Ectodermal cell (in vitro differentiated cells): ENCODE measurements at regions not wholly inside any gene's neighbourhood (a gene's known extent, or its start where the extent isn't known, plus 50 kb on each side); places are given as distances from the start of the nearest gene placed in this dataset.

Experiments used
- H3K27ac ChIP-seq: 2 replicates; pipeline ENCODE4 v1.7.0; 2013; ENCODE audit warnings: mild to moderate bottlenecking, low read depth, low read length; ENCODE audit not compliant: insufficient read depth, poor library complexity, severe bottlenecking
- H3K27me3 ChIP-seq: 2 replicates; pipeline ENCODE4 v1.7.0; 2013; ENCODE audit warnings: mild to moderate bottlenecking, low read length; ENCODE audit not compliant: insufficient read depth, control insufficient read depth, poor library complexity, severe bottlenecking
- H3K36me3 ChIP-seq: one replicate; pipeline ENCODE4 v1.7.0; 2013; ENCODE audit warnings: low read length; ENCODE audit not compliant: control insufficient read depth, insufficient read depth
- H3K4me1 ChIP-seq: one replicate; pipeline ENCODE4 v1.7.0; 2013; ENCODE audit warnings: low read length; ENCODE audit not compliant: control insufficient read depth, insufficient read depth
- H3K4me3 ChIP-seq: 2 replicates; pipeline ENCODE4 v1.7.0; 2013; ENCODE audit warnings: low read depth, low read length, control low read depth; ENCODE audit not compliant: insufficient read depth
- H3K9me3 ChIP-seq: 2 replicates; pipeline ENCODE4 v1.7.0; 2013; ENCODE audit warnings: mild to moderate bottlenecking, low read length, moderate library complexity; ENCODE audit not compliant: control insufficient read depth
- WGBS, 2 experiments: methylation state at CpG; one replicate each; pipeline ENCODE4 v1.1.7; 2013; ENCODE audit warnings: missing lambda C conversion rate in 2 of 2; 5-methylcytosine and 5-hydroxymethylcytosine counted together

GRCh38 chr10:78591066-78591465 lies 477.7 kb upstream of the ZMIZ1 start:
- H3K27ac ChIP-seq, result no peak overlapping the region
- no CpG with 5 or more reads among the region's 2 CpGs for WGBS, 2 experiments
- H3K27me3 ChIP-seq, result no peaks in the 10 kb centered on the region
- H3K4me1 ChIP-seq, result no peaks in the 10 kb centered on the region
- H3K9me3 ChIP-seq, result no peaks in the 10 kb centered on the region
- no peaks in the 10 kb centered on the region for H3K36me3 ChIP-seq
- H3K4me3 ChIP-seq, result no peak overlapping the region

- no peaks in the 10 kb centered on the region for H3K27me3 ChIP-seq
- no peaks in the 10 kb centered on the region for H3K4me1 ChIP-seq
- no peaks in the 10 kb centered on the region for H3K36me3 ChIP-seq
- no peaks in the 10 kb centered on the region for H3K9me3 ChIP-seq
- no peak overlapping the region for H3K27ac ChIP-seq
- 74 to 78% methylated on average over 6 of the region's 7 CpGs for WGBS, 2 experiments
- H3K4me3 ChIP-seq, result no peak overlapping the region
These were observed 474.1 kb upstream of the ZMIZ1 start for GRCh38 chr10:78594559-78595268.

DNA sequence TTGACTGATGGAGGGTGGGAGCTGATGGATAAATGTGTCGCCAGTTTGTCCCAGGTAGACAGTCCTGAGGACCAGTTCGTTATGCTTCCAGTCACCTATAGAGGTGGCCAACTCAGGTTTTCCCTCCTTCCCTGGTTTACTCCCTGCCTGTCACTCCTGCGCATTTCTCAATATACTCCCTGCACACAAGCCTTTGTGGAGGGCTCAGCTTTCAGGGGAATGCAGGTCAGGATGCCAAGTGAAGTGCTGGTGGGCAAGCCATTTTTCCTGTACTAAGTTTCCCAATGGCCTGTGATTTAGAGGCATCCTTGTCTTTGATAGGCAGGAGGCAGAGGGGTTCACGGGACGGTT lies 473.5 kb upstream of the ZMIZ1 start:
- H3K4me1 ChIP-seq, result no peaks in the 10 kb centered on the region
- no peak overlapping the region for H3K27ac ChIP-seq
- no peaks in the 10 kb centered on the region for H3K9me3 ChIP-seq
- 67 to 68% methylated on average over 5 of the region's 5 CpGs for WGBS, 2 experiments
- H3K4me3 ChIP-seq, result no peak overlapping the region
- H3K36me3 ChIP-seq, result no peaks in the 10 kb centered on the region
- no peaks in the 10 kb centered on the region for H3K27me3 ChIP-seq

DNA sequence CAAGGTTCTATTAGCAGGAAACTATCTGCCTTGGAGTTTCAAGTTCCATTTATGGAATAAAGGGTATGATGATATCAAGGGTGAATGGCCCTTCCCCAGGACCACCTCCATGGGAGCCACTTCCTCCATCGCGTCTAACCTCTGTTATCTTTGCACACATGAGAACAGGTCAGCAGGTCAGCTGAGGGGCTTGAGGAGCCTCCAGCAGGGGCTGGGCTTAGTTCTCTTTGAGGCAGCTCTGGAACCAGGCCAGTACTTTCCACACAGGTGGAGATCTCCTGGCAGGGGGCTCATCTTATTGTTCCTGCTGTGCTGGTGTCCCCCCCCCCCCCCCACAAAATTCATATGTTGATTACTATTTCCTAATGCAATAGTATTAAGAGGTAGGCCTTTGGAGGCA lies 472.2 kb upstream of the ZMIZ1 start:
- H3K27me3 ChIP-seq, result no peaks in the 10 kb centered on the region
- no peak overlapping the region for H3K4me3 ChIP-seq
- no peaks in the 10 kb centered on the region for H3K4me1 ChIP-seq
- H3K9me3 ChIP-seq, result no peaks in the 10 kb centered on the region
- WGBS, 2 experiments, result 69 to 72% methylated on average over 2 of the region's 2 CpGs
- no peak overlapping the region for H3K27ac ChIP-seq
- H3K36me3 ChIP-seq, result no peaks in the 10 kb centered on the region

GRCh38 chr10:78597796-78598555 lies 470.8 kb upstream of the ZMIZ1 start:
- no peaks in the 10 kb centered on the region for H3K27me3 ChIP-seq
- H3K36me3 ChIP-seq, result no peaks in the 10 kb centered on the region
- no peak overlapping the region for H3K27ac ChIP-seq
- no peaks in the 10 kb centered on the region for H3K4me1 ChIP-seq
- WGBS, 2 experiments, result 94 to 96% methylated on average over 11 of the region's 11 CpGs
- no peaks in the 10 kb centered on the region for H3K9me3 ChIP-seq
- H3K4me3 ChIP-seq, result no peak overlapping the region

GRCh38 chr10:78599122-78599853 lies 469.5 kb upstream of the ZMIZ1 start:
- WGBS, 2 experiments, result 95 to 99% methylated on average over 3 of the region's 3 CpGs
- H3K36me3 ChIP-seq, result no peaks in the 10 kb centered on the region
- no peaks in the 10 kb centered on the region for H3K27me3 ChIP-seq
- H3K4me3 ChIP-seq, result no peak overlapping the region
- H3K9me3 ChIP-seq, result no peaks in the 10 kb centered on the region
- no peak overlapping the region for H3K27ac ChIP-seq
- H3K4me1 ChIP-seq, result no peaks in the 10 kb centered on the region

- Histone ChIP-seq H3K9me3 (no peaks in the 10 kb centered on the region), H3K36me3 (no peaks in the 10 kb centered on the region), H3K27me3 (no peaks in the 10 kb centered on the region), H3K4me3 (no peak overlapping the region), H3K27ac (no peak overlapping the region), H3K4me1 (no peaks in the 10 kb centered on the region)
- 74 to 85% methylated on average over 5 of the region's 5 CpGs for WGBS, 2 experiments
These were observed 468.6 kb upstream of the ZMIZ1 start for GRCh38 chr10:78600121-78600665.

DNA sequence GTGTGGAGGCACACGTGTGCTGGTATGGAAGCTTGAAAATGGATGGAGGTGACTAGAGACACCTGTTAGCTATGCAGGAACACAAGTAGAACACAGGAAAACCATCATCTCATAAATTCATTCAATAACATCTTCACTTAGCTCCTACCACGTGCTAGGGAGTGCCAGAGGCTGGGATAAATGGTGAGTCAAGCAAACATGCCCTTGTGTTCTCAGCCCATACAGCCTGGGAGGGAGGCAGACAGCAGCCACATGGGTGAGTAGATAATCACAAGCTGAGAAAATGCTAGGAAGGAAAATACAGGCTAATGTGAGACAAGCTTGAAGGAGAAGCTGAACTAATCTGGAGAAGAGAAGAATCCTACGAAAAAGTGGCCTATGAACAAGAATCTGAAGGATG lies 468.0 kb upstream of the ZMIZ1 start:
- no peaks in the 10 kb centered on the region for H3K9me3 ChIP-seq
- H3K27me3 ChIP-seq, result no peaks in the 10 kb centered on the region
- H3K4me1 ChIP-seq, result no peaks in the 10 kb centered on the region
- H3K4me3 ChIP-seq, result no peak overlapping the region
- WGBS, 2 experiments, result 86 to 89% methylated on average over 3 of the region's 3 CpGs
- no peaks in the 10 kb centered on the region for H3K36me3 ChIP-seq
- H3K27ac ChIP-seq, result no peak overlapping the region

DNA sequence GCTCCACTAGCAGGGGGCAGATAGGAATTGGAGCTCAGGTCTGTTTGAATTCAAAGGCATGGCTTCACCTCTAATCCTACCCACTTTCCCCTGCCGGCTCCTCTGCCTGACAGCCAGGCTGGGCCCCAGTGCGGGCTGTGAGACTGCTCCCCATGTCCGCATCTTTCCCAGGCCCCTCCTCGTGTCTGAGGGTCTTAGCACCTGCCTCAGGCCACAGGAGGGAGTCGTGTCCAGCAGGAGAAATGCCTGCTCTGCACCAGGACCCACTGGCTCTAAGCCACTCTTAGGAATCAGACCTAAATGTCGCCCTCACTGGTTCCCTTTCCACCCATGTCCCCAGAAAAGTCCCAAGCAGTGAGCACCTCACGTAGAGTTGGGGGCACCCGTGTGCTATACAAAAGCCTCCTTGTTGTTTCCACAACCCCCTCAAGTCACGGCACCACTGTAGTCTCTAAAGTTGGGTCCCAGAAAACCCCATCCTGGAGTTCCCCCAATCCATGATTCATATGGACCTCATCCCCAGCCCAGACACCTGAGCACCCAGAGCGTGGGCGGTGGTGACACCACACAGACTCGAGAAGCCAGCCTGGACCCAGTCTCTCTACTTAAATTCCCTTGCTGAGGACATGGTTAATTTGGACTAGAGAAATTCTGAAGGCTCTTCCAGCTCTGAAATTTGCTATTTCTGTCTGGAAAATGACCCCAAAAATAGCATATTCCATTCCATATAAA lies 466.4 kb upstream of the ZMIZ1 start:
- H3K4me1 ChIP-seq, result no peaks in the 10 kb centered on the region
- no peak overlapping the region for H3K4me3 ChIP-seq
- no peaks in the 10 kb centered on the region for H3K9me3 ChIP-seq
- no peaks in the 10 kb centered on the region for H3K27me3 ChIP-seq
- H3K27ac ChIP-seq, result no peak overlapping the region
- WGBS, 2 experiments, result 88 to 91% methylated on average over 12 of the region's 12 CpGs
- H3K36me3 ChIP-seq, result no peaks in the 10 kb centered on the region
